Effector memory CD4-positive, alpha-beta T cell (primary cell): ENCODE measurements at regions not wholly inside any gene's neighbourhood (a gene's known extent, or its start where the extent isn't known, plus 50 kb on each side); places are given as distances from the start of the nearest gene placed in this dataset.

Experiments
- DNase-seq, 3 donors: peaks; one replicate each; pipeline ENCODE4 v3.0.0-alpha.2; 2020
- H3K27ac ChIP-seq: 2 replicates; pipeline ENCODE4 v1.7.0; 2013; ENCODE audit warnings: mild to moderate bottlenecking, low read length, moderate library complexity; ENCODE audit not compliant: insufficient read depth, poor library complexity, severe bottlenecking
- H3K27me3 ChIP-seq: replicated peaks from 2 replicates; pipeline ENCODE4 v1.7.0; 2013; ENCODE audit warnings: mild to moderate bottlenecking, low read length; ENCODE audit not compliant: insufficient read depth, control insufficient read depth, poor library complexity, severe bottlenecking
- H3K36me3 ChIP-seq: 2 replicates; pipeline ENCODE4 v1.7.0; 2013; ENCODE audit warnings: mild to moderate bottlenecking, low read length, moderate library complexity; ENCODE audit not compliant: control insufficient read depth, insufficient read depth
- H3K4me1 ChIP-seq: 2 replicates; pipeline ENCODE4 v1.7.0; 2013; ENCODE audit warnings: low read length, mild to moderate bottlenecking; ENCODE audit not compliant: control insufficient read depth, insufficient read depth, poor library complexity, severe bottlenecking
- H3K4me3 ChIP-seq: 2 replicates; pipeline ENCODE4 v1.7.0; 2013; ENCODE audit warnings: low read length, low read depth, mild to moderate bottlenecking; ENCODE audit not compliant: insufficient read depth, poor library complexity, severe bottlenecking
- H3K9me3 ChIP-seq: 2 replicates; pipeline ENCODE4 v1.7.0; 2013; ENCODE audit warnings: mild to moderate bottlenecking, low read length, moderate library complexity; ENCODE audit not compliant: control insufficient read depth

DNA sequence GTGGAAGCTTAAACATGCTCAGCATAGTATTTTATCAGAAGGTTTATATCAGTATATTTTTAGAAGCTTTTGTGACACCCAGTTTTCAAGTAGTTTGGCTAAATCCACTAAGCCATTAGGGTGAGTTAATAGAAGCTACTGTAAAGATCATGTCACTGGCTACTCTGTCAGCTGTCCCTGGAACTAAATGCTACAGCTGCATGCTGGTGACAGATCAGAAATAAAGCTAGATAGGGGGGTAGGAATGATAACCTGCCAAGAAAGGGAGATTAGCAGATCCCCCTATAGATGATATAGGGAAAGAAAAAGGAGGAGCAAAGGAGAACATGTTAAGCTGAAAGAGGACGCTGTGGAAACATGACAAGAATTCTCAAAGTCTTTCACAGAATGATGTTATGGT, 363.2 kb downstream of the QKI start:
- Histone ChIP-seq H3K4me3 (no peak overlapping the region), H3K9me3 (no peaks in the 10 kb centered on the region), H3K27ac (no peak overlapping the region), H3K4me1 (no peaks in the 10 kb centered on the region), H3K27me3 (peaks cover 3% of the 10 kb centered on the region), H3K36me3 (no peaks in the 10 kb centered on the region)
- no peak for DNase-seq

DNA sequence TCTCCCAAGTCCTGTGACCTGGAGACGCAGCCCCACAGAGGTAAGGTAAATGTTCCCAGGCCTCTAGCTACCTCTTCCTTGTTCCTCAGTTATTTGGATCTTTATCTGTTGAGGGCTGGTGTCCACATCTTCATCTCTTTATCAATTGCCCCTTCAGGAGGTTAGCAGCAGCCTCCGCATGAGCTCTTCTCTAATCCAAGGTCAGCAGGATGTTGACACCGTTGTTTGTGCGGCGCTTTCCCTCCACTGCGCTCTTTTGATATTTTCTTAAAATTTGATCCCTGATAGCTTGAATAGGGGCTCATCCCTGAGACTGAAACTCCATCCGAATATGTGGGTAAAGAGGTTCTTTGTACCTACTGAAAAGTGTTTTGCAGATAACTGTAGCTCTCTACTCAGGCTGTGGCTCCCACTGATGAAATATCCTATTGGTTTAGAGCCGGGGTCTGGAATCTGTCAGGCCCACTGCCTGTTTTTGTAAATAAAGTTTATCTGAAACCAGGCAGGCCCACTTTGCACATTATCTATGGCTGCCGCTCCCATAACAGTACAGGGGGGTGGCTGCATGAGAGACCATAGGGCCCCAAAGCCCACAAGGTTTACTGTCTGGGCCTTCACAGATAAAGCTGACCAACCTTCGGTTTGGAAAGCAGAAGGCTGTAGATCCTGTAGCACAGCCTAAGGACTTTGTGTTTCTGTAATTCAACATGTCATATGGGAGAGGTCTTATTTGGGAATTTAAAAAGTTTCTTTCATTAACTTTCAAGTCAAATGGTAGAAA, 362.6 kb downstream of the QKI start:
- no peak overlapping the region for H3K27ac ChIP-seq
- H3K36me3 ChIP-seq = no peaks in the 10 kb centered on the region
- no peak for DNase-seq
- H3K27me3 ChIP-seq = peaks cover 3% of the 10 kb centered on the region
- no peaks in the 10 kb centered on the region for H3K9me3 ChIP-seq
- no peaks in the 10 kb centered on the region for H3K4me1 ChIP-seq
- H3K4me3 ChIP-seq = no peak overlapping the region

DNA sequence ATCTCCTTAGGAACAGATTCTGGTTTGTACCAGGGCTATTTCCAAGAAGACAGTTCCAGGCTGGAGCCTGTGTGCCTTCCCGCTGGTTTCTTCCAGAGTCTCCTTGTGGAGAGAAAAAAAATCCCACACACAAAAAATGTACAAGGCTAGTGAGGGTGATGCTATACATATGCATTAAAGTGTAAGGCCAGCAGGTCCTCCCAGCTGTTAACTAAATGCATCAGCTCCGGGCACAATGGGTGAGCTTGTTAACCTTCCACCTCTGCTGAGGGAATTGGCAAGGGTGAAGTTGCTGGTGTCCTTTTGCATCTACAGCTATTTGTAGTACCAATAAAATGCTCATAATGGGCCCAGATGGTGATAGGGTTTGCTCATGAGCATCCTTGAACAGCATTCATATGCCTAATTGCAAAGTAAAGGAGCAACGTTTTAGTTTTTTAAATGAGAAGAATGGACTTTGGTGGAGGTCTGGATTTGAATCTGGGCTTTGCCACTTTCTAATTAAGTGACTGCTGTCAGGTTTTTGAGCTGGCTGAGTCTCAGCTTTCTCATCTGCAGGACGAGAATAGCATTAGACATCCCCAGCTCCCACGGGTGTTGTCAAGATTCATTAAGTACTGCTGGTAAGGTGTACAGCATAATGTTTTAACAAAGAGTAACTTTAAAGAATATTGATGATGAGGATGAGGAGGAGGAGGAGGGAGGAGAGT, 361.8 kb downstream of the QKI start:
- Histone ChIP-seq H3K4me3 (no peak overlapping the region), H3K4me1 (no peaks in the 10 kb centered on the region), H3K27me3 (peaks cover 3% of the 10 kb centered on the region), H3K9me3 (no peaks in the 10 kb centered on the region), H3K36me3 (no peaks in the 10 kb centered on the region), H3K27ac (no peak overlapping the region)
- DNase-seq = no peak

DNA sequence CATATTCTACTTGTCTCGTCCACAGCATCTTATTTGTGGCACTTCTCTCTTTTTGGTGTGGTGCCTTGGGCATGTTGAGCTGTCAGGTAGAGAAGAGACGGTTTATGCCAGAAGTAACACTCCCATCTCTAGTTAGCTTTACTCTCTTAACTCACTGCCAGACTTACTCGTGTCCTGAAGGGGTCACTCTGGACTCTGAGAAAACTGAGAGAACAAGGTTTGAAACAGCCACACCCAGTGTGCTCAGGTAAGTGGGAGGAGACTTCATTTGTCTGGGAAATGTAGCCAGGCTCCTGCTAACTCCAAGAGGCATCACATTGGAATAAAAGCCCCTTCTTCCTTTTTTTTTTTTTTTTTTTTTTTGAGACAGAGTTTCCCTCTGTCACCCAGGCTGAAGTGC, 360.8 kb downstream of the QKI start:
- Histone ChIP-seq H3K27me3 (no peaks in the 10 kb centered on the region), H3K36me3 (no peaks in the 10 kb centered on the region), H3K27ac (no peak overlapping the region), H3K9me3 (no peaks in the 10 kb centered on the region), H3K4me1 (no peaks in the 10 kb centered on the region), H3K4me3 (no peak overlapping the region)
- DNase-seq = no peak

DNA sequence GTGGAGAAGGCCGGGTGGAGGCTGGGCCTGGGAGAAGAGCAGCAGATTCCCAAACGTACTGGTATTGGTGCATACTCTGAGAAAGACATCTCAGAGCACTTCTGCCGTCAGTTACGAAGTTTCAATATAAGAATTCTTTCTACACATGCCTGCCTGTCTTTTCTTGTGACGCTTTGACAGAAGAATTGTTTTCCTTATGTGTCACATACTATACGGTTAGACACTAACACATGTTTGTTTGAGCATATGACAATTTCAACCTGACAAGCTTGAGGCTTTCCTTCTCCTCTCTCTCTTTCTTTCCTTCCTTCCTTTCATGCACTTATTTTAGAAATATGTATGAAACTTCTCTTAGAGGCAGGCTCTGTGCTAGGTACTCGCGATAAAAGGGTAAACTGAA, 360.0 kb downstream of the QKI start:
- Histone ChIP-seq H3K27ac (no peak overlapping the region), H3K27me3 (no peaks in the 10 kb centered on the region), H3K36me3 (no peaks in the 10 kb centered on the region), H3K4me3 (no peak overlapping the region), H3K4me1 (no peaks in the 10 kb centered on the region), H3K9me3 (no peaks in the 10 kb centered on the region)
- no peak for DNase-seq

DNA sequence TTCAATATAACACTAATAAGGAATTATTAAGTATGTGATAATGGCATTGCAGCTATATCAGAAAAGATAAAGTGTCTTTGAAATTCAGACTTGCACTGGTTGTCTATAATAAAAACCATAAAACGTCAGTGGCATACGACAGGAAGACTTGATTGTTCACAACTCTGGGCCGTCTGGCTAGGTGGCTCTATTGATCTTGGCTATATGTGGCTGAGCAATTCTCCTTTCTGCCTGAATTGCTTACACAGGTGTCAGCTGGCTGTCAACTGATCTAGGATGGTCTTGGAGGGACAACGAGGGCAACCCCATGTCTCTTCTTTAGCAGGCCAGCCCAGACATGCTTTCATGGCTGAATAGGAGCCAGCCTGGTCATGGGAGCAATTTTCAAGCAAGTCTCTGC, 359.1 kb downstream of the QKI start:
- Histone ChIP-seq H3K36me3 (no peaks in the 10 kb centered on the region), H3K9me3 (no peaks in the 10 kb centered on the region), H3K27me3 (no peaks in the 10 kb centered on the region), H3K27ac (no peak overlapping the region), H3K4me3 (no peak overlapping the region), H3K4me1 (no peaks in the 10 kb centered on the region)
- no peak for DNase-seq

DNA sequence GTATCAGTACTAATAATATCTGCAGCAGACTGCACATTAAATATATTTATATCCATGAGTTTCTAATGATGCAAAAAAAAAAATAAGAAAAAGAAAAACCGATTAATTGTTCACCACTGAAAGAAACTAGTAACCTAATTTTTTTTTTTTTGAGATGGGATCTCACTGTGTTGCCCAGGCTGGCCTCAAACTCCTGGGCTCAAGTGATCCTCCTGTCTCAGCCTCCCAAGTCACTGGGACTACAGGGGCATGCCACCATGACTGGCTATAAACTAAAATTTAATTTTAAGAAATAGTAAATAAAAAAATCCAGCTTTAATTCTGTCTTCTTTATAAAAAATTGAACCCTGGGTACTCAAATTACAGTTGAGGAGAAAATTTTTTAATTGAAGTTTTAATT, 358.2 kb downstream of the QKI start:
- Histone ChIP-seq H3K4me1 (no peaks in the 10 kb centered on the region), H3K36me3 (no peaks in the 10 kb centered on the region), H3K9me3 (no peaks in the 10 kb centered on the region), H3K27me3 (no peaks in the 10 kb centered on the region), H3K27ac (no peak overlapping the region), H3K4me3 (no peak overlapping the region)
- no peak for DNase-seq

DNA sequence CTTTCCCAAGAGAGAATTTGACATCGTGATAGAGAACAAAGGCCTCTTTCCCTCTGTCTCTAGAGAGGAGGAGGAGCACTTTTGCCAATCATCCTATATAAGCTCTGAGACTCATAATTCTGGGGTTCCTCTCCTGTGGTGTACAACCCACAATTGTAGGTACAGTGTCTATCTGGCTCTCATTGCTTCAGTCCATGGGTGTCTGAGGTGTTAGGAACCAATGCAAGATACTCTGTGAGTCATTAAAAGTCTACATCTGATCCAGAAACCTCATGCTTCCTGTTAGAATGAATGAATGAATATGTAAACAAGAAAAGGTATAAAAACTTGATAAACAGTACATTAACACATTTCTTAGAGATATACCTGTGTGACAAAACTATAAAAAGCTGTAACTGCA, 356.7 kb downstream of the QKI start:
- Histone ChIP-seq H3K4me1 (no peaks in the 10 kb centered on the region), H3K27ac (no peak overlapping the region), H3K9me3 (no peaks in the 10 kb centered on the region), H3K36me3 (no peaks in the 10 kb centered on the region), H3K27me3 (no peaks in the 10 kb centered on the region), H3K4me3 (no peak overlapping the region)
- no peak for DNase-seq

DNA sequence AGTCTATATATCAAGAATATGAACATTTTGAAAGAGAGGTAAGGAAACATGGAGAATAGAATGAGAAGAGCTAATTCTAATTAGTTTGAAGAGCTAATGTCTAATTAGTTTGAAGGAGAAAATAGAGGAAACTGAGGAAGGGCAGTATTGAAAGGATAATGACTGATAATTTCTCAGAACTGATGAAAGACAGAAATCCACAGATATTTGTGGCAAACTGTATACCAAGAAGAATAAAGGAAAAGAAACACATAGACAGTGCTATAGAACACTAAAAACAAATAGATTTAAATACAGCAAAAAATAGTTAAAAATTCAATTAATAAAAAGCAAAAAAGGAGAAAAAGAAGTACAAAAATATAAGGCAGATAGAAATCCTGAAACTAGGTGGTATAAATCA, 354.4 kb downstream of the QKI start:
- DNase-seq = no peak
- no peaks in the 10 kb centered on the region for H3K9me3 ChIP-seq
- H3K4me3 ChIP-seq = no peak overlapping the region
- H3K27ac ChIP-seq = no peak overlapping the region
- no peaks in the 10 kb centered on the region for H3K4me1 ChIP-seq
- no peaks in the 10 kb centered on the region for H3K27me3 ChIP-seq
- H3K36me3 ChIP-seq = no peaks in the 10 kb centered on the region

DNA sequence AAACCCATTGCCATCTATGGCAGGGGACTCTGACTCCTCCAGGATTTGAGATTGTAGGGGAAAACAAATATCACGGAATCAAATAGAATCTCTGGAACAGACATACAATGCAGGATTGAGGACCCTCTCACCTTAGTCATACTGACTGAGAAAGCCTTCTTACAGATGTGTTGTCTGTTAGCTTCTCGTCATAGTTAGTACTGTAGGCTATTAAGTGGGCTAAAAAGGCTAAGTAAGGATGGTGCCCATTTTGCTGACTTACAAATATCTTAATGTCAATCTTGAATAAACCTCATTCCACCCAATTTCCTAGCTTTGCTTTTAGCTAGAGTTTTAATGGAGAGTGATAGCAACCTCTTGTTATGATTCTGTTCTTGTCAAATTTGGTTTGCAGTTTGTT, 352.4 kb downstream of the QKI start:
- Histone ChIP-seq H3K27ac (no peak overlapping the region), H3K9me3 (no peaks in the 10 kb centered on the region), H3K27me3 (no peaks in the 10 kb centered on the region), H3K4me3 (no peak overlapping the region), H3K4me1 (no peaks in the 10 kb centered on the region), H3K36me3 (no peaks in the 10 kb centered on the region)
- no peak for DNase-seq
